Activated naive CD4-positive, alpha-beta T cell treated with anti-CD3 and anti-CD28 coated beads, Interleukin-2, amount 50 U/mL, for 24 hours (primary cell): ENCODE measurements at regions not wholly inside any gene's neighbourhood (a gene's known extent, or its start where the extent isn't known, plus 50 kb on each side); places are given as distances from the start of the nearest gene placed in this dataset.
"Not testable (repeated sequence)": the region's sequence is repeated elsewhere in the genome, so short reads cannot be mapped to it uniquely, and the experiment has no call there.

ENCODE experiments used
- H3K27ac Mint-ChIP-seq: one replicate; pipeline ENCODE4 v1.8.0; 2021; ENCODE audit warnings: mild to moderate bottlenecking, mixed read lengths
- H3K27me3 Mint-ChIP-seq: one replicate; pipeline ENCODE4 v1.8.0; 2021; ENCODE audit warnings: mixed read lengths
- H3K36me3 Mint-ChIP-seq: one replicate; pipeline ENCODE4 v1.8.0; 2021; ENCODE audit warnings: mixed read lengths
- H3K4me1 Mint-ChIP-seq: one replicate; pipeline ENCODE4 v1.8.0; 2021; ENCODE audit warnings: mixed read lengths
- H3K4me3 Mint-ChIP-seq: one replicate; pipeline ENCODE4 v1.8.0; 2021; ENCODE audit warnings: mild to moderate bottlenecking, mixed read lengths
- H3K9me3 Mint-ChIP-seq: one replicate; pipeline ENCODE4 v1.8.0; 2021; ENCODE audit warnings: mixed read lengths

- H3K9me3 Mint-ChIP-seq = no peaks in the 10 kb centered on the region
- no peak overlapping the region for H3K4me3 Mint-ChIP-seq
- no peaks in the 10 kb centered on the region for H3K36me3 Mint-ChIP-seq
- H3K27me3 Mint-ChIP-seq = no peaks in the 10 kb centered on the region
- no peak overlapping the region for H3K27ac Mint-ChIP-seq
- no peaks in the 10 kb centered on the region for H3K4me1 Mint-ChIP-seq
These were observed 709.3 kb upstream of the KLHL1 start for GRCh38 chr13:70817576-70817975.

DNA sequence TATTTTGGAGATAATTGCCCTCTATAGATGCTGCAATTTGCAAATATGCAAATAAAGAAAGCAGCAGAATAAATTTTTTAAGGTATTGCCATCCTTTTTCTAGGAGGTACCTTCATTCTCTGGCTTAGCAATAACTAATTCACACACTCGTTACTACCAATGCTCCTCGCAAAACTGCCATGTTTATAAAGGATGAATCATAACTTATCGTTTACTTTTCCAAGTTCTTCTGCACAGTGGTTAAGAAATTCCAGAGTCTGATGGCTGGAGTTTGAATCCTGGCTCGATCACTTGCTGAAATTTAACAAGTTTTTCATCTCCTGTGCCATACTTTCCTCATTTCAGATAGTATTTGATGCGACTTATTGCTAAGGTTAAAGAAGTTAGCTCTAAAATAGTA lies 708.6 kb upstream of the KLHL1 start:
- Mint-ChIP-seq H3K4me3 (no peak overlapping the region), H3K36me3 (no peaks in the 10 kb centered on the region), H3K27ac (no peak overlapping the region), H3K9me3 (no peaks in the 10 kb centered on the region), H3K4me1 (no peaks in the 10 kb centered on the region), H3K27me3 (no peaks in the 10 kb centered on the region)

- no peaks in the 10 kb centered on the region for H3K27me3 Mint-ChIP-seq
- no peaks in the 10 kb centered on the region for H3K4me1 Mint-ChIP-seq
- no peaks in the 10 kb centered on the region for H3K36me3 Mint-ChIP-seq
- H3K27ac Mint-ChIP-seq = no peak overlapping the region
- H3K9me3 Mint-ChIP-seq = no peaks in the 10 kb centered on the region
- no peak overlapping the region for H3K4me3 Mint-ChIP-seq
These were observed 706.4 kb upstream of the KLHL1 start for GRCh38 chr13:70814684-70815083.

DNA sequence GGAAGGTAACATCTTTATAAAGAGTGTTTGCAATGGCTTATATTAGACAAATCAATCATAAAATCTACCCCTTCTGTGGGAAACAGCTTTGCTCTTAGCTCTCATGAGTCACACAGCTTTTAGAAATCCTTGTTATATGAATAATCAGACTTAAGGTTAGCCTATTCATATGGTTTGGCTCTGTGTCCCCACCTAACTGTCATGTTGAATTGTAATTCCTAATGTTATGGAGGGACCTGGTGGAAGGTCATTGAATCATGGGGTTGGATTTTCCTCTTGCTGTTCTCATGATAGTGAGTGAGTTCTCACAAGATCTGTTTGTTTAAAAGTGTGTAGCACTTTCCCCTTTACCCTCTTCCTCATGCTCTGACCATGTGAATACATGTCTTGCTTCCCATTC lies 704.2 kb upstream of the KLHL1 start:
- Mint-ChIP-seq H3K27ac (no peak overlapping the region), H3K9me3 (no peaks in the 10 kb centered on the region), H3K4me1 (no peaks in the 10 kb centered on the region), H3K27me3 (no peaks in the 10 kb centered on the region), H3K36me3 (no peaks in the 10 kb centered on the region), H3K4me3 (no peak overlapping the region)

DNA sequence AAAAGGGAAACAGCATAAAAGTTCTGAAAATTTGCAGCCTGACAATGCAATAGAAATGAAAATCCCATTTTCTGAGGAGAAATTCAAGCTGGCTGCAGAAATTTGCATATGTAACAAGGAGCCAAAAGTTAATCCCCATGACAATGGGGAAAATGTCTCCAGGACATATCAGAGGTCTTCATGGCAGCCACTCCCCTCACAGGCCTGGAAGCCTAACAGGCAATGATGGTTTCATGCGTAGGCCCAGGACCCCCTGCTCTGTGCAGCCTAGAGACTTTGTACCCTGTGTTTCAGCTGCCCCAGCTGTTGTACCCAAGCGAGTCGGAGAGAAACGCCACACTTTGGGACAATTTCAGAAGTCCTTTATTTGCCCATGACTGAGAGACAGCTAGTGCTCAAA lies 701.3 kb upstream of the KLHL1 start:
- H3K4me3 Mint-ChIP-seq = no peak overlapping the region
- H3K4me1 Mint-ChIP-seq = no peaks in the 10 kb centered on the region
- H3K36me3 Mint-ChIP-seq = no peaks in the 10 kb centered on the region
- no peaks in the 10 kb centered on the region for H3K27me3 Mint-ChIP-seq
- no peaks in the 10 kb centered on the region for H3K9me3 Mint-ChIP-seq
- H3K27ac Mint-ChIP-seq = no peak overlapping the region

DNA sequence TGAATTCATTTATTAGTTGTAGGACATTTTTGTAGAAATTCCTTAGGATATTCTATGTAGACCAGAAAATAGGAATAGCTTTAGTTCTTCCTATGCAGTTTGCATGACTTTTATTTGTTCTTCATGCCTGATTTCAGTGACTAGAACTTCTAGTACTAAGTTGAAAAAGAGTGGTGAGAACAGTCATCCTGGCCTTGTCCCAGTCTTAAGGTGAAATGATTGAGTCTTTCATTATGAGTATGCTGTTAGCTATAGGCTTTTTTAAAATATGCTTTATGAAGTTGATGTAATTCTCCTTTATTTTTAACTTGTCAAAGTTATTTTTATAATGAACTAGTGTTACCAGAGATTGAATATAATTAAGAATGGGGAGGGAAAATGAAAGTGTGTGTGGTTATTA lies 690.1 kb upstream of the KLHL1 start:
- no peaks in the 10 kb centered on the region for H3K36me3 Mint-ChIP-seq
- H3K27me3 Mint-ChIP-seq = no peaks in the 10 kb centered on the region
- H3K9me3 Mint-ChIP-seq = no peaks in the 10 kb centered on the region
- no peaks in the 10 kb centered on the region for H3K4me1 Mint-ChIP-seq
- no peak overlapping the region for H3K27ac Mint-ChIP-seq
- no peak overlapping the region for H3K4me3 Mint-ChIP-seq

- no peak overlapping the region for H3K4me3 Mint-ChIP-seq
- H3K9me3 Mint-ChIP-seq = no peaks in the 10 kb centered on the region
- no peaks in the 10 kb centered on the region for H3K36me3 Mint-ChIP-seq
- H3K4me1 Mint-ChIP-seq = no peaks in the 10 kb centered on the region
- no peak overlapping the region for H3K27ac Mint-ChIP-seq
- H3K27me3 Mint-ChIP-seq = no peaks in the 10 kb centered on the region
These were observed 687.2 kb upstream of the KLHL1 start for GRCh38 chr13:70795484-70795883.

DNA sequence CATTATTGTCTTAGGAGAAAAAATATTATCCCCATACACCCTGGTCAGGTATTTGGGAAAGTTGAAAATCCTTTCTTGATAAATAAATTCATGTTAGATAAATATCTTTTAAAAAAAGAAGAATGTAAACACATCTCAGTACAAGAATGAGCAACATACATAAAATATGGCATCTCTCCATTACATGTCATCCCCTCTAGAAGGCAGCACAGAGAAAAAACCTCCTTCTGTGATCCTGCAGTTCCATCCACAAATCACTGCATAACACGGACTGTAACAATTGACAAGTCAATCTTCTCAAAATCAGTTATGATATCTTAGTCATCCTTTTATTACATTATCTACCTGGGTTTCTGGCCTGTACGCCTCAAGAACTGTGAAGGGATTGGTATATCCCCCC lies 683.9 kb upstream of the KLHL1 start:
- no peak overlapping the region for H3K4me3 Mint-ChIP-seq
- no peaks in the 10 kb centered on the region for H3K9me3 Mint-ChIP-seq
- H3K4me1 Mint-ChIP-seq = no peaks in the 10 kb centered on the region
- H3K27me3 Mint-ChIP-seq = no peaks in the 10 kb centered on the region
- no peak overlapping the region for H3K27ac Mint-ChIP-seq
- no peaks in the 10 kb centered on the region for H3K36me3 Mint-ChIP-seq

DNA sequence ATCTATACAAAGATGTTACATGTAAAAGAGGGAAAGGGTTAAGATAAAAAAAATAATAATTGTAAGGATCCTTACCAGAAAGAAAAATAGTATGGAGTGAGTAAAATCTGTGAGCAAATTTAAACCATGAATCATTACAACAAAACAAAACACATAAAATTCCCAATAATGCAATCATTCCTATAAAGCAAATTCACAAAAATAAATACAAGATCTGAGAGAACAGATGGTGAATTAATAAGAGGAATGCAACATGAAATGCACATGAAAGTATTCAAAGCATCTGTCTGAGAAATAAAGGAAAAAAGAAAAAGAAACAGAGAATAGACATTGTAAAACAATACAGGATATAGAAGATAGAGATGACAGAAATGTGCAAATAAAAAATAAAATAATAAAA lies 681.5 kb upstream of the KLHL1 start:
- H3K36me3 Mint-ChIP-seq = no peaks in the 10 kb centered on the region
- no peaks in the 10 kb centered on the region for H3K9me3 Mint-ChIP-seq
- H3K4me3 Mint-ChIP-seq = no peak overlapping the region
- no peaks in the 10 kb centered on the region for H3K27me3 Mint-ChIP-seq
- H3K4me1 Mint-ChIP-seq = no peaks in the 10 kb centered on the region
- peak overlapping the region; percentile 71 for H3K27ac Mint-ChIP-seq

DNA sequence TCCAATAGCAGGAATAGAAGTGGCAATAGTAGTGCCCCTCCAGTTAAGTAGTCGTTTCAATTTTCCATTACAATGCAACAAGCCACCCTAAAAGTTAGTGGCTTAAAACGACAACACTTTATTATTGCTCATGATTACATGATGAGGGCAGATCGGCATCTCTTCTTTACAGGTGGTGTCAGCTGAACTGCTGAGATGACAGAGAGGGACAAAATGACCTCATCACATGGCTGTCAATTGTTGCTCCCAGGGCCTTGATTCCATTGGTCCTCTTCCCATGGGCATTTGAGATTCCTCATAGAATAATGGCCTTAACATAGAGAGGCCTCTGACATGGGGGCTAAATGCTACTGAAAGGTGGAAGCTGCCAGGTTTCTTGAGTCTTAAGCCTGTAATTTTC lies 679.8 kb upstream of the KLHL1 start:
- H3K36me3 Mint-ChIP-seq = no peaks in the 10 kb centered on the region
- no peaks in the 10 kb centered on the region for H3K9me3 Mint-ChIP-seq
- no peaks in the 10 kb centered on the region for H3K27me3 Mint-ChIP-seq
- H3K4me1 Mint-ChIP-seq = no peaks in the 10 kb centered on the region
- H3K4me3 Mint-ChIP-seq = no peak overlapping the region
- H3K27ac Mint-ChIP-seq = no peak overlapping the region

GRCh38 chr13:70784207-70784989 lies 676.1 kb upstream of the KLHL1 start:
- H3K36me3 Mint-ChIP-seq = no peaks in the 10 kb centered on the region
- no peaks in the 10 kb centered on the region for H3K9me3 Mint-ChIP-seq
- no peak overlapping the region for H3K4me3 Mint-ChIP-seq
- H3K27ac Mint-ChIP-seq = no peak overlapping the region
- H3K27me3 Mint-ChIP-seq = no peaks in the 10 kb centered on the region
- no peaks in the 10 kb centered on the region for H3K4me1 Mint-ChIP-seq

- no peaks in the 10 kb centered on the region for H3K9me3 Mint-ChIP-seq
- no peak overlapping the region for H3K27ac Mint-ChIP-seq
- no peaks in the 10 kb centered on the region for H3K36me3 Mint-ChIP-seq
- no peak overlapping the region for H3K4me3 Mint-ChIP-seq
- no peaks in the 10 kb centered on the region for H3K27me3 Mint-ChIP-seq
- H3K4me1 Mint-ChIP-seq = no peaks in the 10 kb centered on the region
These were observed 661.6 kb upstream of the KLHL1 start for GRCh38 chr13:70769817-70770216.

DNA sequence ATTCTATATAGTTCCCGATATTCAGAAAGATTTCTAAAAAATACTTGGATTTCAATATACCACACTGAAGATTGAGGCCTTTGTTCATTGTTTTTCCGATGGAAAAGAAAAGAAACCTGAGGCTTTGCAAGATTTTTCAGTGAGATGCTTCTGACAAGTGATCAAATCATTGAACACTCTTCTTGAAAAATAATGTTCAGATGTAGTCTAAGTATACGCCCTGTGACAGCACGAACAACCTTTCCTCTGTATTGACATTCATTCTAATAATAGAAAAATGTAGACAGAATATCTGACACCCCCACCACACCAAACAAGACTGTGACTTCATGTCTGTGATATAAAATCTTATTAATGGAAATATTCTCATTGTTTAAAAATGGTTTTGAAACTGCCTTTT lies 650.7 kb upstream of the KLHL1 start:
- H3K9me3 Mint-ChIP-seq = no peaks in the 10 kb centered on the region
- H3K4me1 Mint-ChIP-seq = no peaks in the 10 kb centered on the region
- H3K4me3 Mint-ChIP-seq = no peak overlapping the region
- no peak overlapping the region for H3K27ac Mint-ChIP-seq
- no peaks in the 10 kb centered on the region for H3K36me3 Mint-ChIP-seq
- no peaks in the 10 kb centered on the region for H3K27me3 Mint-ChIP-seq

DNA sequence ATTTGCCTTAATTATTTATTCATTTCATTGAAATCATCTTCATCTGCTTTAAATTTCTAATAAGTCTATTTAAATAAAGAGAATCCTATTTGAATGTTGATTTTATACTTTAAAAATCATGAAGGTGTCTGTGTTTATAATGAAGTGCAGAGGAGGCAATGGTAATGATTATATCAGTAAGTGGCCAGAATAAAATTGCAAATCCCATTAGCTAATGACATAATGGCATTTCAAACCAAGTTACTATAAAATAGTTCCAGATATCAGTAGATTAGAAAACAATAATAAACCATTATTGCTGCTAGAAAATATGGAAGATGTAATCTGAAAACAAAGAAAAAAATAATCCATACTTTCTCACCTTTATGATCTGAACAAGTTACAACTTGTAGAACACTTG lies 647.8 kb upstream of the KLHL1 start:
- Mint-ChIP-seq H3K36me3 (no peaks in the 10 kb centered on the region), H3K4me1 (no peaks in the 10 kb centered on the region), H3K4me3 (no peak overlapping the region), H3K9me3 (peaks cover 4% of the 10 kb centered on the region), H3K27ac (no peak overlapping the region), H3K27me3 (no peaks in the 10 kb centered on the region)

DNA sequence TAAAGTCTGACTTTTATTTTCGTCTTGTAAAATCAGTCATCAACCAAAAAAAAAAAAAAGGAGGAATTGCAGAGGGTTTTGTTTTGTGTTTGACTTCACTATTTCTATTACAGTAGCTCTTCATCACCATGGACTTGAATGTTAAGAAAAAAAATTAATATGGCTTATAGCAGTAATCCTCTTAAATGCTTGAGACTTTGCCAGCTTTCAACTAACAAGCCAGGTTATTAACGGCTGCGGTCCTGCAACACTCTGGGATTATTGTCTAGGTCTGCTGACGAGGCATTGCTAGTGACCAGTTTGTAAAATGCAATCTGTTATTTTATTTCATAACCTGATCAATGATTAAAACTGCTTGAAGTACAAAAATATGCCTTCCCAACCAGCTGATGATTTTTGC lies 647.2 kb upstream of the KLHL1 start:
- no peak overlapping the region for H3K27ac Mint-ChIP-seq
- H3K4me1 Mint-ChIP-seq = no peaks in the 10 kb centered on the region
- no peaks in the 10 kb centered on the region for H3K27me3 Mint-ChIP-seq
- H3K4me3 Mint-ChIP-seq = no peak overlapping the region
- peaks cover 4% of the 10 kb centered on the region for H3K9me3 Mint-ChIP-seq
- H3K36me3 Mint-ChIP-seq = no peaks in the 10 kb centered on the region

DNA sequence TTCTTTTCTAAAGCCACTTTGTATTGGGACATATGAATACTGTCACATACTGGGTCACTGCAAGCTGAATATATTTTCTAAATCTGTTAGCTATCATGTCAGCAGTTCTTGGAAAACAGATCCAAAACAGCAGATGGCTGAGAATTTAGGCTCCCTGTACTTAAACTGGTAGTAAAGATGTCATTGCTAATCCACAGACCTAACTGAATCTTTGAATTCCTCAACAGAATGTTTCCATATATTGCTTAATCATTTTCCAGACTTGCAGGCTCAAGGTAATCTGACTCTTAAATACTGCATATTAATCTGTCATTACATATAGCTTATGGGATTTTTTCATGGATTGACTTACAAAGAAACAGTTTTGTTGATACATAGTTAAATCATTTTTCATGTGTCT lies 639.0 kb upstream of the KLHL1 start:
- Mint-ChIP-seq H3K9me3 (peaks cover 13% of the 10 kb centered on the region), H3K36me3 (no peaks in the 10 kb centered on the region), H3K27ac (no peak overlapping the region), H3K27me3 (no peaks in the 10 kb centered on the region), H3K4me3 (no peak overlapping the region), H3K4me1 (no peaks in the 10 kb centered on the region)

DNA sequence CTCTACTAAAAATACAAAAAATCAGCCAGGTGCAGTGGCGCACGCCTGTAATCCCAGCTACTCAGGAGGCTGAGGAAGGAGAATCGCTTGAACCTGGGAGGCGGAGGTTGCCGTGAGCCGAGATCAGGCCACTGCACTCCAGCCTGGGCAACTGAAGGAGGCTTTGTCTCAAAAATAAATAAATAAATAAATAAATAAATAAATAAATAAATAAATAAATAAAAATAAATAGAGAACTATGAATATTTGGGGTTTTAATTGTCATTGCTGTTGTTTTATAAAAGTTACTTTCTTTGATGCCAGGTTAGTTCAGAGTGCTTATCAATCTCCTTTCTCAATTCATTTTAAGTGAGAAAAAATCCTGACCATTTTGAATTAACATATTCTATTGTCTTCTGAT lies 638.2 kb upstream of the KLHL1 start:
- not testable (repeated sequence) for H3K4me1 Mint-ChIP-seq, H3K9me3 Mint-ChIP-seq, H3K4me3 Mint-ChIP-seq, H3K36me3 Mint-ChIP-seq, H3K27ac Mint-ChIP-seq, H3K27me3 Mint-ChIP-seq
